MM.1S (cell line): ENCODE measurements at regions not wholly inside any gene's neighbourhood (a gene's known extent, or its start where the extent isn't known, plus 50 kb on each side); places are given as distances from the start of the nearest gene placed in this dataset.

ENCODE experiments used
- DNase-seq: peaks from one replicate; pipeline ENCODE4 v3.0.0-alpha.2; 2015
- H2AFZ ChIP-seq: fragments of 300-600 bp; sonication (generic); 2 replicates; pipeline ENCODE4 v1.6.0; 2016; ENCODE audit warnings: antibody characterized with exemption, low read length
- H3F3A ChIP-seq: fragments of 300-600 bp; sonication (generic); 2 replicates; pipeline ENCODE4 v1.6.1; 2016; ENCODE audit warnings: mild to moderate bottlenecking, antibody characterized with exemption, low read length, moderate library complexity, mixed read lengths; ENCODE audit not compliant: insufficient read depth
- H3K27ac ChIP-seq: fragments of 300-600 bp; sonication (generic); 2 replicates; pipeline ENCODE4 v1.5.1; 2016; ENCODE audit warnings: mild to moderate bottlenecking, low read length
- H3K27me3 ChIP-seq: fragments of 300-600 bp; sonication (generic); replicated peaks from 2 replicates; pipeline ENCODE4 v1.6.0; 2016; ENCODE audit warnings: low read length; ENCODE audit not compliant: insufficient read depth
- H3K36me3 ChIP-seq: fragments of 300-600 bp; sonication (generic); replicated peaks from 2 replicates; pipeline ENCODE4 v1.6.1; 2016; ENCODE audit warnings: mild to moderate bottlenecking, low read length, mixed read lengths; ENCODE audit not compliant: insufficient read depth
- H3K4me1 ChIP-seq: fragments of 300-600 bp; sonication (generic); 2 replicates; pipeline ENCODE4 v1.6.1; 2016; ENCODE audit warnings: low read length, mixed read lengths
- H3K4me2 ChIP-seq: fragments of 300-600 bp; sonication (generic); 2 replicates; pipeline ENCODE4 v1.6.0; 2016; ENCODE audit warnings: low read depth, low read length
- H3K4me3 ChIP-seq: fragments of 300-600 bp; sonication (generic); 2 replicates; pipeline ENCODE4 v1.5.1; 2016; ENCODE audit warnings: low read length, mixed read lengths
- H3K79me2 ChIP-seq: fragments of 300-600 bp; sonication (generic); 2 replicates; pipeline ENCODE4 v1.6.1; 2016; ENCODE audit warnings: mixed run types, low read length, mixed read lengths
- H3K9ac ChIP-seq: fragments of 300-600 bp; sonication (generic); 2 replicates; pipeline ENCODE4 v1.6.1; 2016; ENCODE audit warnings: low read length, mixed read lengths
- H3K9me2 ChIP-seq: fragments of 300-600 bp; sonication (generic); replicated peaks from 2 replicates; pipeline ENCODE4 v1.6.1; 2016; ENCODE audit warnings: mild to moderate bottlenecking, low read length, mixed read lengths; ENCODE audit not compliant: insufficient read depth
- H3K9me3 ChIP-seq: fragments of 300-600 bp; sonication (generic); replicated peaks from 2 replicates; pipeline ENCODE4 v1.6.1; 2016; ENCODE audit warnings: mild to moderate bottlenecking, low read length, mixed read lengths; ENCODE audit not compliant: insufficient read depth
- H4K20me1 ChIP-seq: fragments of 300-600 bp; sonication (generic); 2 replicates; pipeline ENCODE4 v1.6.1; 2016; ENCODE audit warnings: mild to moderate bottlenecking, low read length, moderate library complexity, mixed read lengths; ENCODE audit not compliant: insufficient read depth
- CTCF ChIP-seq: fragments of 300-600 bp; sonication (generic); IDR thresholded peaks from 2 replicates; pipeline ENCODE4 v1.5.1; 2016; ENCODE audit warnings: antibody characterized with exemption, low read length, mixed read lengths
- EZH2 ChIP-seq: fragments of 300-600 bp; sonication (generic); optimal IDR thresholded peaks from 2 replicates; pipeline ENCODE3; 2017; ENCODE audit warnings: low read depth, mild to moderate bottlenecking, antibody characterized with exemption, low read length, mixed read lengths
- EZH2phosphoT487 ChIP-seq: fragments of 300-600 bp; sonication (generic); IDR thresholded peaks from 2 replicates; pipeline ENCODE4 v1.6.1; 2018; ENCODE audit warnings: antibody characterized with exemption, low read length

- Histone ChIP-seq H2AFZ (no peak overlapping the region), H3K4me3 (no peak overlapping the region)
Observed at GRCh38 chr12:88406905-88407304, 173.4 kb downstream of the KITLG start.

DNA sequence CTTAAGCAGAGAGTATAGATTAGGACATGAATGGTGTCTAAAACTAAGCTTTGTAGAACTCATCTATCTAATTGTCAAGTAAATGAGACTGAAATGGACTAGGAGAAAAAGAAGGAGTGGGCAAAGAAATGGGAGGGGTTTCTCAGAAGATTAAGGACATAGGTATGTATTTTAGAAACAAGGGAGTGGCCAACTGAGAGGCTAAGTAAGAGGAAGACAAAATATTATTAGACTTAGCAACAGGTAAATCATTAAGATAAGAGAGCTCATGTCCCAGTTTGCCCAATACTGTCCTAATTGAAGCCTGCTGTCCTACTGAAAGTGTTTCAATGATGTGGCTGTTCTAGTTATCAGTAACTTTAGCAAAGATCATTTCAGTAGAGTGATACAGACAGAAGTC, 171.4 kb downstream of the KITLG start:
- Histone ChIP-seq H3K4me2 (no peak overlapping the region), H3K4me1 (no peaks in the 10 kb centered on the region), H3K79me2 (no peaks in the 10 kb centered on the region)

More at GRCh38 chr12:88406905-88407304, 173.4 kb downstream of the KITLG start:
- H4K20me1 ChIP-seq: no peaks in the 10 kb centered on the region
- H3K79me2 ChIP-seq: no peaks in the 10 kb centered on the region
- no peaks in the 10 kb centered on the region for H3K27me3 ChIP-seq
- H3K36me3 ChIP-seq: no peaks in the 10 kb centered on the region
- H3K9me2 ChIP-seq: no peaks in the 10 kb centered on the region
- H3K9ac ChIP-seq: no peak overlapping the region
- no peak overlapping the region for H3K4me2 ChIP-seq
- no peak overlapping the region for H3K27ac ChIP-seq
- no peak for DNase-seq
- H3K9me3 ChIP-seq: no peaks in the 10 kb centered on the region
- TF ChIP-seq EZH2phosphoT487 (no peak), EZH2 (no peak), CTCF (no peak)
- H3F3A ChIP-seq: no peaks in the 10 kb centered on the region
- H3K4me1 ChIP-seq: no peaks in the 10 kb centered on the region

DNA sequence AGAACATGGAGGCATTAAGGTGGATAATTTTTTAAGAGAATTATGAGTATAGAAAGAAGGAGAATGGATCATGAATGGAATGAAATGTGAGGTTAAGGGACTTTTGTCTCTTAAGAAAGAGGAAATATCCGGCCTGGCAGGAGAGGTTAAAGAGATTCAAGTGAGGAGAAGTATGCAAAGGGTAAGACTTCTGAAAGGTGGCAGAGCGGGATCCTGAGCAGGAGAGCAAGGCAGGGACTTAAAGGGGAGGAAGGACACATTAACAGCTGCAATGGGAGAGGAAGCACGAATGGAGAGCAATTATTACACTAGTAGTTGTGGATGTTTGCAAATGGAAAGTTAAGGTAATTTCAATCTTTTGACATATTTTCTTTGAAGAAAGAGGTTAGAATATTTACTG, 171.0 kb downstream of the KITLG start:
- no peaks in the 10 kb centered on the region for H3K9me3 ChIP-seq
- TF ChIP-seq CTCF: no peak
- no peak for TF ChIP-seq EZH2phosphoT487
- no peak for TF ChIP-seq EZH2
- H3K27ac ChIP-seq: no peak overlapping the region

More for the DNA sequence above, 171.4 kb downstream of the KITLG start:
- Histone ChIP-seq H3K4me3 (no peak overlapping the region), H3K9ac (no peak overlapping the region), H2AFZ (no peak overlapping the region), H3K9me2 (no peaks in the 10 kb centered on the region), H3K27me3 (no peaks in the 10 kb centered on the region), H3K36me3 (no peaks in the 10 kb centered on the region), H3K9me3 (no peaks in the 10 kb centered on the region), H3F3A (no peaks in the 10 kb centered on the region), H3K27ac (no peak overlapping the region), H4K20me1 (no peaks in the 10 kb centered on the region)
- no peak for TF ChIP-seq EZH2
- no peak for TF ChIP-seq CTCF
- no peak for TF ChIP-seq EZH2phosphoT487
- no peak for DNase-seq

DNA sequence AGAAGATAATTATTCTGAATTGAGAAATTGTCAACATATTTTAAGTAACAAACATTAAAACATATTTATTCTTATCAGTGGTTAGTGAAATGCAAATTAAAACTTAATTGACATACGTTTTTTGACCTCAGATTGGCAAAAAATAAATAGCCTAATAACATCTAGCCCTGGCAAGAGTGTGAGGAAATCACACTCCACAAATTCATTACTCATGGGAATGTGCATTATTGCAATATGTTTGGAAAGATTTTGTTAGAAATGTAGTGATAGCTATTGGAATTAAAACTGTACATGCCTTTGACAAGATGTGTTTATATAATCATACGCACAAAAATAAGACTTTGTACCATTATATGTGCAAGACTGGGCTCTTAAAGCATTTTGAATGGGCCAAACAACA, 168.6 kb downstream of the KITLG start:
- H3K9me2 ChIP-seq: no peaks in the 10 kb centered on the region
- H3F3A ChIP-seq: no peaks in the 10 kb centered on the region
- H3K27ac ChIP-seq: no peak overlapping the region
- H3K36me3 ChIP-seq: no peaks in the 10 kb centered on the region
- H3K27me3 ChIP-seq: no peaks in the 10 kb centered on the region
- no peak overlapping the region for H3K4me2 ChIP-seq
- H2AFZ ChIP-seq: no peak overlapping the region
- TF ChIP-seq EZH2phosphoT487 (no peak), CTCF (no peak)
- H3K4me1 ChIP-seq: peaks cover 3% of the 10 kb centered on the region; the same call in 1 of the 2 replicates
- no peak for DNase-seq
- no peaks in the 10 kb centered on the region for H4K20me1 ChIP-seq
- no peak overlapping the region for H3K9ac ChIP-seq
- no peak overlapping the region for H3K4me3 ChIP-seq
- no peaks in the 10 kb centered on the region for H3K79me2 ChIP-seq
- H3K9me3 ChIP-seq: no peaks in the 10 kb centered on the region

More for the DNA sequence above, 171.0 kb downstream of the KITLG start:
- Histone ChIP-seq H3K4me2 (no peak overlapping the region), H4K20me1 (no peaks in the 10 kb centered on the region), H3K9ac (no peak overlapping the region), H3K79me2 (no peaks in the 10 kb centered on the region), H2AFZ (no peak overlapping the region), H3F3A (no peaks in the 10 kb centered on the region), H3K4me3 (no peak overlapping the region), H3K4me1 (no peaks in the 10 kb centered on the region), H3K27me3 (no peaks in the 10 kb centered on the region), H3K9me2 (no peaks in the 10 kb centered on the region), H3K36me3 (no peaks in the 10 kb centered on the region)
- DNase-seq: no peak
